Stimulated activated naive CD8-positive, alpha-beta T cell treated with anti-CD3 and anti-CD28 coated beads, Interleukin-15, amount 100 ng/mL, for 72 hours (primary cell): ENCODE measurements at regions not wholly inside any gene's neighbourhood (a gene's known extent, or its start where the extent isn't known, plus 50 kb on each side); places are given as distances from the start of the nearest gene placed in this dataset.
"Not testable (repeated sequence)": the region's sequence is repeated elsewhere in the genome, so short reads cannot be mapped to it uniquely, and the experiment has no call there.

Experiments
- ATAC-seq: fragments of 150-1000 bp; cut with Tn5 transposase; 2 replicates; pipeline ENCODE4 v1.10.0; 2021; ENCODE audit warnings: mild to moderate bottlenecking, moderate library complexity
- DNase-seq, 2 donors: peaks; one replicate each; pipeline ENCODE4 v3.0.0; 2021 to 2022
- H3K27ac Mint-ChIP-seq, 2 donors: one replicate each; pipeline ENCODE4 v1.8.0; 2022; ENCODE audit warnings: mild to moderate bottlenecking in 2 of 2, mixed read lengths in 2 of 2, moderate library complexity in 2 of 2
- H3K27me3 Mint-ChIP-seq: one replicate; pipeline ENCODE4 v1.8.0; 2022; ENCODE audit warnings: mixed read lengths
- H3K4me1 Mint-ChIP-seq: one replicate; pipeline ENCODE4 v1.8.0; 2022; ENCODE audit warnings: mild to moderate bottlenecking, mixed read lengths
- H3K4me3 Mint-ChIP-seq, 2 donors: one replicate each; pipeline ENCODE4 v1.8.0; 2022; ENCODE audit warnings: mild to moderate bottlenecking in 2 of 2, mixed read lengths in 2 of 2, moderate library complexity in 1 of 2
- H3K9me3 Mint-ChIP-seq, 2 donors: one replicate each; pipeline ENCODE4 v1.8.0; 2022; ENCODE audit warnings: mixed read lengths in 2 of 2

- no peak overlapping the region for H3K4me3 Mint-ChIP-seq
- H3K4me1 Mint-ChIP-seq: no peaks in the 10 kb centered on the region
- H3K27ac Mint-ChIP-seq: no peak overlapping the region
- no peak for DNase-seq
- no peaks in the 10 kb centered on the region for H3K27me3 Mint-ChIP-seq
- ATAC-seq: no peak
- H3K9me3 Mint-ChIP-seq: peaks cover 0 to 7% of the 10 kb centered on the region in 2 donors
Observed at GRCh38 chrX:7409866-7410265, 261.9 kb upstream of the PUDP start.

DNA sequence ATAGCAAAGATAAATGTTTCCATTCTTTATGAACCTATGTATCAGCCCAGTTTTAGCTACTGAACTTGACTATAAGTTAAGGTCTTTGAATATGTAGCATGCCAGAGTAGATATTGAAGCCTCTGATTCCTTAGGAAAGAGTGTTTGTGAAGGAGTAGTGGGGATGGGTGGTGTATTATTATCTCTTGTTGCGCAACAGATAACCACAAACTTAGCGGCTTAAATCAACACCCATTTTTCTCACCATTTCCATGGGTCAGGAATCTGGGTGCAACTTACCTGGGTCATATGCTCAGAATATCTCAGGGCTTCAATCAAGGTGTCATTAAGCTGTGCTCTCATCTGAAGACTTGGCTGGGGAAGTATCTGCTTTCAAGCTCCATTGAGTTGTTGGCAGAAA, 251.4 kb upstream of the PUDP start:
- H3K9me3 Mint-ChIP-seq: no peaks in the 10 kb centered on the region
- no peaks in the 10 kb centered on the region for H3K4me1 Mint-ChIP-seq
- no peak for DNase-seq
- H3K27ac Mint-ChIP-seq: no peak overlapping the region
- no peak for ATAC-seq
- H3K27me3 Mint-ChIP-seq: no peaks in the 10 kb centered on the region
- no peak overlapping the region for H3K4me3 Mint-ChIP-seq

DNA sequence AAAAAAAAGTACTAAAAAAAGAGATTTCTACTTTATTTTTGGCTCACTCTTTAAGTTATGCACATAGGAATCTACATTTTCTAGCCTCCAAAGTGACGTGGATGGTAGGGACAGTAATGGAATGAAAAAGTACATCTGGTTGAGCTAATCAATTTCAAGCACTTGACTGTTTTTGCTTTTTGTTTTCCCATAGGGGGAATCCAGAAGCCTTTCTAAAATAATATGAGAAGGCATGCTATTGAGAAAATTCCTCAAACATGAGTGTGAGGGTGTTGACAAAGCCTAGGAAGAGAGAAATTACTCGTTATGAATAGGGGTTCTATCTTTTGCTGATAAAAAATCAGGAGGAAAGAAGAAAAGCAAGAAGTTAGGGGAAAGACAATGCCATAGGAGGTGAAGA, 242.5 kb upstream of the PUDP start:
- no peak overlapping the region for H3K27ac Mint-ChIP-seq
- H3K27me3 Mint-ChIP-seq: no peaks in the 10 kb centered on the region
- no peaks in the 10 kb centered on the region for H3K9me3 Mint-ChIP-seq
- no peak for ATAC-seq
- H3K4me3 Mint-ChIP-seq: no peak overlapping the region
- no peak for DNase-seq
- H3K4me1 Mint-ChIP-seq: no peaks in the 10 kb centered on the region

- no peak overlapping the region for H3K4me3 Mint-ChIP-seq
- no peaks in the 10 kb centered on the region for H3K27me3 Mint-ChIP-seq
- ATAC-seq (no peak), DNase-seq (no peak)
- no peak overlapping the region for H3K27ac Mint-ChIP-seq
- H3K4me1 Mint-ChIP-seq: no peaks in the 10 kb centered on the region
- no peaks in the 10 kb centered on the region for H3K9me3 Mint-ChIP-seq
Observed at GRCh38 chrX:7389576-7389975, 241.6 kb upstream of the PUDP start.

DNA sequence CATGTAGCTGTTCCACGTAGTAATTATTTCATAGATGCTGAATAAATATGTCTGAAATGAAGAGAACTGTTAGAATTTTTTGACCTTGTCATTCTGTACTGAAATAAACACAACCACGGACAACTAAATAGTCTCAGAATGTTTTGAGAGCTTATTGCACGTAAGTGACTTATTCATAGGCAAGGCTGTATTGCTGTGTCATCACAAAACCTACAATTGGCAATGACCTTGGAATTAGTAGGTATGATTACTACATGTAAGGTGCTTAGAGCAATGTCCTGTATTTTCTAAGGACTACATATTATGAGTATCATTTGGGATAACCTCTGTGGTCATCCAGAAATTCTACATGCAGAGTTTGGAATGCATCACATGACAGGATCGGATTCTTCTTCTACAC, 237.2 kb upstream of the PUDP start:
- ATAC-seq: no peak
- no peak overlapping the region for H3K27ac Mint-ChIP-seq
- DNase-seq: no peak
- H3K9me3 Mint-ChIP-seq: no peaks in the 10 kb centered on the region
- no peaks in the 10 kb centered on the region for H3K4me1 Mint-ChIP-seq
- H3K27me3 Mint-ChIP-seq: no peaks in the 10 kb centered on the region
- H3K4me3 Mint-ChIP-seq: no peak overlapping the region

DNA sequence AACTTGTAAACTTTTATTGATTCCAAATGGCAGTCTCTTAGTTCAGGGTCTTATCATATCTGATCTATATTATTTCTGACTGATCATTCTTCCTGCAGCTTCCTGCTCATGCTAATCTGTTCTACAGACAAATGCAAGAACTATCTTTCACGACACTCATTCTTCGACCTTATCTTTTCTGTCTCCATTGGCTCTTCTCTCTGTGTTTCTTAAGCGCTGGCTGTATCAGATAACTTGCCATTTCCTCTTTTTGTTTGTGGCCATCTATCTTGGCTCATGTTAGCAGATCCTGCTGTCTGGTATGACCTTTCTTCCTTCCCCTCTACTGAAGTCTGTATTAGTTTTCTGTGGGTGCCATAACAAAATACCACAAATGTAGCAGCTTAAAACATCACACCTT, 230.5 kb upstream of the PUDP start:
- peaks cover 9 to 23% of the 10 kb centered on the region in 2 donors for H3K9me3 Mint-ChIP-seq
- no peaks in the 10 kb centered on the region for H3K27me3 Mint-ChIP-seq
- DNase-seq (no peak), ATAC-seq (no peak)
- H3K4me1 Mint-ChIP-seq: no peaks in the 10 kb centered on the region
- H3K27ac Mint-ChIP-seq: no peak overlapping the region
- H3K4me3 Mint-ChIP-seq: no peak overlapping the region

DNA sequence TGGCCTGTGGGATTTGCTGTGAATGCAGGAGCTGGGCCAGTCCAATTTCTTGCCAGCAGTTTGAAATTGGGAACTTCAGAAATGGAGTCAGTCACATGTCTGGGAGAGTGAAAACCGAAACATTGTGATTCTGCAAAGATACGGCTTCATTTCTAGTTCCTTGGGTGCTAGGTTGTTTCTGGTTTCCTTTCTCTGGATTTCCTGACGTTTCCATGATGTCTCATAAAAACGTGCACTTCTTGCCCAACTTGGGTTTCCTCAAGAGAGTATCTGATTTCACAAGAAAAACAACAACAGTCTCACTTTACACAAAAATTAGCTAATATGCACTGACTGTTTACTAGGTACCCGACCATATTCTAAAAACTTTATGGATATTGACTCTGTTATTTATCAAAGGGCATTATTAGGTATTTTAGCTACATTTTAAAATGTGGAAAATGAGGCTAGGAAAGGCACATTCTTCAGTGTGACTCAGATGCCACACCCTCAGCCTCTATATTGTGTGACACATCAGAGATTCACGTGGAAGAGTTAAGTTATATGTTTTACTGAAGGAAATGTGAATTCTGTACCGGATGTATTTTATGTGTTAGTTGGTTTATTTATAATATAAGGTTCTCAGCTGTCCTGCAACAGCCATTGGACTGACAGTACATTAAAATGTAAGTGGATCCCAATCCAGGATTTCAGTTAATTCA, 225.0 kb upstream of the PUDP start:
- ATAC-seq: no peak
- no peak overlapping the region for H3K27ac Mint-ChIP-seq
- no peaks in the 10 kb centered on the region for H3K4me1 Mint-ChIP-seq

DNA sequence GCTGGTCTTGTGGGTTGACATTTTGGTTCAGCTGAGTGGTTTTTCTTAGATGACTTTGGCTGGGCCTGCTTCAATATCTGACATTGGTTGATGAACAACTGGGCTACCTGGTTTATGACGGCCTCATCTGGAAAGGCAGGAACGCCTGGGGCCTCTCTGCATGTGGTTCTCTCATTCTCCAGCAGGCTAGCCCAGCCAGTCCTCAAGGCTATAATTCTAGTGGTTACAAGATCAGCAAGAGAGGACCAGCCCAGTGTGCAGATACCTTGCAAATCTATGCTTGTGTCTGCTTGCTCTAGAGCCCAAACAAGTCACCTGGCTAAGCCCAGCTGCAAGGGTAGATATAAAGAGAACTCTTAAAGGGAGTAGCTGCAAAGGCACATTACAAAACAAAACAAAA, 214.2 kb upstream of the PUDP start:
- Mint-ChIP-seq H3K4me1 (no peaks in the 10 kb centered on the region), H3K27ac (no peak overlapping the region), H3K4me3 (no peak overlapping the region), H3K9me3 (no peaks in the 10 kb centered on the region), H3K27me3 (no peaks in the 10 kb centered on the region)
- ATAC-seq: no peak
- no peak for DNase-seq

More for the DNA sequence above, 225.0 kb upstream of the PUDP start:
- Mint-ChIP-seq H3K27me3 (no peaks in the 10 kb centered on the region), H3K4me3 (no peak overlapping the region), H3K9me3 (peaks cover 2 to 12% of the 10 kb centered on the region in 2 donors)
- no peak for DNase-seq

- H3K9me3 Mint-ChIP-seq: no peaks in the 10 kb centered on the region
- H3K4me3 Mint-ChIP-seq: no peak overlapping the region
- no peaks in the 10 kb centered on the region for H3K27me3 Mint-ChIP-seq
- H3K4me1 Mint-ChIP-seq: no peaks in the 10 kb centered on the region
- no peak for DNase-seq
- no peak for ATAC-seq
- H3K27ac Mint-ChIP-seq: no peak overlapping the region
Observed at GRCh38 chrX:7351926-7352325, 204.0 kb upstream of the PUDP start.

GRCh38 chrX:7347465-7347864, 199.5 kb upstream of the PUDP start:
- H3K27me3 Mint-ChIP-seq: no peaks in the 10 kb centered on the region
- H3K27ac Mint-ChIP-seq: no peak overlapping the region
- no peaks in the 10 kb centered on the region for H3K4me1 Mint-ChIP-seq
- ATAC-seq: no peak
- H3K4me3 Mint-ChIP-seq: no peak overlapping the region
- DNase-seq: no peak
- H3K9me3 Mint-ChIP-seq: no peaks in the 10 kb centered on the region

GRCh38 chrX:7346021-7346420, 198.1 kb upstream of the PUDP start:
- H3K27ac Mint-ChIP-seq: no peak overlapping the region
- H3K27me3 Mint-ChIP-seq: no peaks in the 10 kb centered on the region
- no peak overlapping the region for H3K4me3 Mint-ChIP-seq
- H3K4me1 Mint-ChIP-seq: no peaks in the 10 kb centered on the region
- H3K9me3 Mint-ChIP-seq: no peaks in the 10 kb centered on the region
- ATAC-seq: no peak
- DNase-seq: no peak

- no peak for ATAC-seq
- no peak overlapping the region for H3K4me3 Mint-ChIP-seq
- DNase-seq: no peak
- no peak overlapping the region for H3K27ac Mint-ChIP-seq
- no peaks in the 10 kb centered on the region for H3K27me3 Mint-ChIP-seq
- no peaks in the 10 kb centered on the region for H3K4me1 Mint-ChIP-seq
- H3K9me3 Mint-ChIP-seq: no peaks in the 10 kb centered on the region
Observed at GRCh38 chrX:7343181-7343580, 195.2 kb upstream of the PUDP start.

DNA sequence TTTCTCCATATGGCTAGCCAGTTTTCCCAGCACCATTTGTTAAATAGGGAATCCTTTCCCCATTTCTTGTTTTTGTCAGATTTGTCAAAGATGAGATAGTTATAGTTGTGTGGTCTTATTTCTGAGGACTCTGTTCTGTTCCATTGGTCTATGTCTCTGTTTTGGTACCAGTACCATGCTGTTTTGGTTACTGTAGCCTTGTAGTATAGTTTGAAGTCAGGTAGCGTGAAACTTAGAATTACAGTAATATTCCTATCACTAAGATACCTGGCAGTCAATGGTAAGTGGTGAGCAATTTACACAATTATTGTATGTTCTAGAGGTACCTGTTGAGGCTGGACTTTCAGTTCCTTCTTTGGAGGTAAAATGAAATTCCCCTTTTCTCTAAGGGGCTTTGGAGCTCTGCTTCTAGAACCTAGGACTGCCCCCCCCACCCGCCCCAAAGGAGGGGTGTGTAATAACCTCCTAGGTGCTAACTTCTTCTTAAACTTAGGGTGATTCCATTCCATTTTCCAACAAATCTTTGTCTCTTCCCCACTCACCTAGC, 187.9 kb upstream of the PUDP start:
- H3K27ac Mint-ChIP-seq, DNase-seq, ATAC-seq, H3K27me3 Mint-ChIP-seq, H3K4me3 Mint-ChIP-seq, H3K4me1 Mint-ChIP-seq, H3K9me3 Mint-ChIP-seq: not testable (repeated sequence)

- ATAC-seq: no peak
- H3K4me1 Mint-ChIP-seq: no peaks in the 10 kb centered on the region
- H3K27me3 Mint-ChIP-seq: no peaks in the 10 kb centered on the region
- DNase-seq: no peak
- H3K27ac Mint-ChIP-seq: peak overlapping the region in 1 of 2 donors; percentile 86
- no peak overlapping the region for H3K4me3 Mint-ChIP-seq
- H3K9me3 Mint-ChIP-seq: no peaks in the 10 kb centered on the region
Observed at GRCh38 chrX:7334253-7334935, 186.4 kb upstream of the PUDP start.

DNA sequence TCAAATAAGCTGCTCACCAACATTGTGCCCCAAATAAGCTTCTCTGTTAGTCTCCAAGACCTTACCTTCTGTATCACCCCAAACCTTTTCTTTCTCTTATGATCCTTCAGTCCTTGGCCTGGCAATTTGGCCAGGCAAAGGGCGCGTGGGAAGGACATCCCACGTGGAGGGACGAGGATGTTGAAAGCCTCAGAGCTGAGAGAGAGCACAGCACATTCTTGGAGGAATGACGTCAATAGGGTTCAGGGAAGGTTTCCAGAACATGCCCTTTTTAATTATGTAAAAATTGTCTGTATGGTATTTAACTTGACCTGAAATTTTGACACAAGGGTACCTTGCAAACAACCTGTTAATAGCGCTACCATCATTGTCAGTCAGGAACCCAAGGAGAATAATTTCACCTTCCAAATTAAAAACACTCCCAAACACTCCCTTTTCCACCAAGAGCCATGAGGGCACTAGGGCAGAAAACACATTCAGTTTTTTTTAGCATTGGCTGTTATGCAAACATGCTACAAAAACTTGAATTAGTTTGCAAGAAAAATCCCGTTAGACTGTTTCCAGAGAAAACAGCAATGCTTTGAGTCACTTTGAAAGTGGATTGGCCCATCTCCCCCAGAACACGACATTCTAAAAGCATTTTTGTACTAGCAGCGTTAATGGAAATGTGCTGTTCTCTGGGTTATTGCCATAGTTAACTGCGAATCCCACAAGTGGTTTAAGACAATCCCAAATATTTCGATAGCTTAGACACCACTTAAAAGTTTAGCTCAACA, 183.2 kb upstream of the PUDP start:
- no peak for ATAC-seq
- Mint-ChIP-seq H3K27ac (no peak overlapping the region), H3K27me3 (no peaks in the 10 kb centered on the region), H3K9me3 (no peaks in the 10 kb centered on the region), H3K4me1 (no peaks in the 10 kb centered on the region), H3K4me3 (no peak overlapping the region)
- no peak for DNase-seq

- Mint-ChIP-seq H3K27me3 (no peaks in the 10 kb centered on the region), H3K9me3 (no peaks in the 10 kb centered on the region), H3K4me3 (no peak overlapping the region), H3K4me1 (no peaks in the 10 kb centered on the region), H3K27ac (no peak overlapping the region)
- ATAC-seq (no peak), DNase-seq (no peak)
Observed at GRCh38 chrX:7330556-7330955, 182.6 kb upstream of the PUDP start.
